Hematopoietic multipotent progenitor cell treated with erythropoietin and hydrocortisone succinate and interleukin-3 and kit ligand, for 17 days (in vitro differentiated cells): ENCODE measurements at regions not wholly inside any gene's neighbourhood (a gene's known extent, or its start where the extent isn't known, plus 50 kb on each side); places are given as distances from the start of the nearest gene placed in this dataset.
"Not testable (repeated sequence)": the region's sequence is repeated elsewhere in the genome, so short reads cannot be mapped to it uniquely, and the experiment has no call there.

Experiments used
- DNase-seq: peaks from one replicate; pipeline ENCODE4 v3.0.0-alpha.2; 2015; ENCODE audit warnings: low spot score

DNA sequence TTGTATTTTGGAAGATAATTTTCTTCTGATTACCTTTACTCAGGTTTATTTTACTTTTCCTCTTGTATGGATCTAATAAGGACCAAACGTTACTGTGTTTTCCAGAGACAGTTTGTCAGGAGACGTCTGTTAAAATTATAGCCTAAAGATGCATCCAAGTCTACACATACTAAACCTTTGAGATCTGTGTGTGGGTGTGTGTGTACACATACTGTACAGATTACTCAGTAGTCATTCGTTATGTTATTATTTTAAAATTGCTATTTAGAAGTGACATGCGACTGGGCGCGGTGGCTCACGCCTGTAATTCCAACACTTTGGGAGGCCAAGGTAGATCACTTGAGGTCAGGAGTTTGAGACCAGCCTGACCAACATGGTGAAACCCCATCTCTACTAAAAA lies 51.6 kb upstream of the CNTLN start:
- no peak for DNase-seq

DNA sequence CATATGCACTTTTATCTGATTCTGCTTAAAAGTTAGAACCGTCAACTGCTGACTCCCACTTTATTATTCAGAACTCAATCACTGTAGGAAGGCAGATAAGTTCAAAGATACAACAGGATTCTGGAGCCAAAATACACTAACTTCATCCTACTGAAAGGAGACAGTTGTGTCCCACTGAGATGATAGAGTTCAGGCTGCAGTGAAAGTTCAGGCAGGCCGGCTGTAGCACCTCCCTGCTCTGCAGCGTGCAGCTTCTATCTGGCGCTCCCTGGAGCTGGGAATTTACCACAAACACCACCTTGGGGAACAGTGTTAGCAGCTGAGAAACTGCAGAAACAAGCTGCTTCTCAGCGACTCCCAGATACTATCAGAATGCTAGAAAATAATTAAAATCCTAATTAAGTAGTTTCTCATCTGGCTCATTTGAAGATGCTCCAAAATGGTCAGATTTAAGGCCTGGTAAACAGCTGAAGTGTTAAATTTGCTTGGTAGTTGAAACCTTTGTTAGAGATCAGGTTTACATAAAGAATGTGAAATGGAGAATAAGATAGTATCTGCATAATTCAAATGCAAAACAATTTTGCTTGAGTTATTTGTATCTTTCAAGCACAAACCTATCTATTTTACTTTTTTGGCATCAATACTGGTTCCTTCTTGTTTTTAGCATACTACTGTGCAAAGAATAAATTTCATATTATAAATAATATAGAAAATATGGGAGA lies 52.3 kb upstream of the CNTLN start:
- DNase-seq: no peak

DNA sequence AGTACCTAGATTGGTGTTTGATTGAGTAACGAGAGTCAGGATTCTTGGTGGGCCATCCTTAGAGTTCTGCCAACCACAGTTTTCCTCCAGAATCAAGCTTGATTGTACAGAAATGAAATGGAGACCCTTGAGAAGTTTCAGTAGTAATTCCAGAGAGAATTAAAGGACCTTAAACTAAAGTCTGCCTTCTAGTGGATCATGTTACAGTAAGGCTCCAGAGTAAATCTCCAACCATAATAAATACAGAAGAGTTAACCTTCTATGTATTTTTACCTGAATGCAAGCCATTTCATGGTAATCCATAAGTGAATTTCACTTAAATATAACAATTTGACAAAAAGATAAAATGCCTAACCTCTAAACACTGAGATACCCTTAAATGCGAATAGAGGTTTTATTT lies 53.0 kb upstream of the CNTLN start:
- DNase-seq: no peak

DNA sequence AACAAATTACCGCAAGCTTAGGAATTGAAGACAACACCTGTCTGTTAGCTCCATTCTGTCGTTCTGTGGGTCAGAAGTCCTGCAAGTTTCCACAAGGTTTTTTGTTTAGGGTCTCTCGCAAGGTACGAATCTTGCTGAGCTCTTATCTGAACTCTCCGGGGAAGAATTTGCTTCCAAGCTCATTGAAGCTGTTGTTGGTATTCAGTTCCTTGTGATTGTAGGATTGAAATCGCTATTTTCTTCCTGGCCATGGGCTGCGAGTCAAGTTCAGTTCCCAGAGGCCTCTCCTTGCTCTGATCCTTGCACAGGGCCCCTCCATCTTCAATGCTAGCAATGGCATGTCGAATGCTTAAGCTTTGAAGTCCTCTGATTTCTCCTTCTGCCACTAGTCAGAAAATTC lies 53.5 kb upstream of the CNTLN start:
- no peak for DNase-seq

DNA sequence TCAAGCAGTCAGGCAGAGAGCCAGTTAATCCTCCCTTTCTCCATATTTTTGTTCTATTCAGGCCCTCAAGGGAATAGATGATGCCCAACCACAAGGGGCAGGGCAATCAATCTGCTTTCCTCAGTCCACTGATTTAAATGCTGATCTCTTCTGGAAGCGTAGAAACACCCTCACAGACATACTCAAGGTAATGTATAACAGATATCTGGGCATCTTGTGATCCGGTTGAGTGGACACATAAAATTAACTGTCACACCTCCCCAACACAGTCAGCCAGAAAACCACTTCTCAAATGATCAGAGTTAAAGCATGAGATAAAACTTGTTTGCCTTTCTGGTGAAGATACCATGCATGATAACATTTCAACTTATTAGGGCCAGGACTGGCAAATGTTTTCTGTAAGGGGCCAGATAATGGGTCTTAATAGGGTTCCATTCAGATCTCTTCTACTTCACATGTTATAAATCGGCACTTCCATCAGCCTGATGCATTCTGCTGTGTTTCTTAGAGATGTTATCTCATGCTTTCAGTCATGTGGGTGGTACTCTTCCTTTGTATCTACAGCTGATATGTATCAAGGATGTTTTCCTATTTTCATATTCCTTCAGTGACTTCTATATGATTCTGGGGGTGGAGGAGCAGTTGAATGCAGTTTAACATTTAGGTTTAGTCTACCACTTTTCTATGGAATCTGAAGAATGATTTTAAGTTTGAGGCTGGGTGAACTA lies 58.9 kb upstream of the CNTLN start:
- no peak for DNase-seq

DNA sequence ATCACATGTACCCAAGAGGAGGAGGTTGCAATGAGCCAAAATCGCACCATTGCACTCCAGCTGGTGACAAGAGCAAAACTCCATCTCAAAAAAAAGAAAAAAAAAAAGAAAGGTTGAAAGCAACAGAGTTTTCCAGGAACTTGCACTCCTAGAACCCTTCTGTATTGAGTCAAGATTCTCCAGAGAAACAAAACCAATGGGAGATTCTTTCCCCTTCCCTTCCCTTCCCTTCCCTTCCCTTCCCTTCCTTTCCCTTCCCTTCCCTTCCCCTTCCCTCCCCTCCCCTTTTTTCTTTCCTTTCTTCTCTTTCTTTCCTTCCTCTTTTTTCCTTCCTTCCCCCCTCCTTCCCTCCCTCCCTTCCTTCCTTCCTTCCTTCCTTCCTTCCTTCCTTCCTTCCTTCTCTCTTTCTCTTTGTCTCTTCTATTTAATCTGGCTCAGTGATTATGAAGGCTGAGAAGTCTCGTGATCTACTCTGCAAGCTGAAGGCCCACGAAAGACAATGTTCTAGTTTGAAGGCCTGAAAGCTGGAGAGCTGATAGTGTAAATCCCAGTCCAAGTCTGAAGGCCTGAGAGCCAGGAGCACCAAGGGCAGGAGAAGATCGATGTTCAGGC lies 59.6 kb upstream of the CNTLN start:
- DNase-seq: no peak

DNA sequence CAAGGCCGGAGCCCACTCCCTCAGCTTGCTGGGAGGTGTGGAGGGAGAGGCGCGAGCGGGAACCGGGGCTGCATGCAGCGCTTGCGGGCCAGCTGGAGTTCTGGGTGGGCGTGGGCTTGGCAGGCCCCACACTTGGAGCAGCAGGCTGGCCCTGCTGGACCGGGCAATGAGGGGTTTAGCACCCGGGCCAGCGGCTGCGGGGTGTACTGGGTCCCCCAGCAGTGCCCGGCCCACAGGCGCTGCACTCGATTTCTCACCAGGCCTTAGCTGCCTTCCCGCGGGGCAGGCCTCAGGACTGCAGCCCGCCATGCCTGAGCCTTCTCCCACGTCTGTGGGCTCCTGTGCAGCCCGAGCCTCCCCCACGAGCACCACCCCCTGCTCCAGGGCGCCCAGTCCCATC lies 62.3 kb upstream of the CNTLN start:
- DNase-seq: not testable (repeated sequence)

DNA sequence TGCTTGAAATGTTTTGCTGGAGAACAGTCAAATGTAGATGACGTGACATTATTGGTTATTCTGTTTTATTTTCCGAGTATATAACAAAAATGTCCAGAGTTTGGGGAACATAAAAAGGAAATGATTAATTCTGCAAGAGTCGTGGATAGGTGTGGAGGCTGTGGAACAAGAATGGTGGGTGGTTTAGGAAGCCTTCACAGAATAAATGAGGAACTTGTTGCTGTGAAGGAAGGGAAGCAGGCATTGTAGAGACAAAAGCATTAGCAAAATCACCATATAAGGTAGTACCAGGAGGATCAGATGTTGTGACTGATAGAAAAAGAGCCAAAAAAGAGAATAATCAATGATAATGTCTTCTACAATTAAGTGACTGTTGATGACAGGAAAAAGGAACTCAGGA lies 66.2 kb upstream of the CNTLN start:
- DNase-seq: no peak

DNA sequence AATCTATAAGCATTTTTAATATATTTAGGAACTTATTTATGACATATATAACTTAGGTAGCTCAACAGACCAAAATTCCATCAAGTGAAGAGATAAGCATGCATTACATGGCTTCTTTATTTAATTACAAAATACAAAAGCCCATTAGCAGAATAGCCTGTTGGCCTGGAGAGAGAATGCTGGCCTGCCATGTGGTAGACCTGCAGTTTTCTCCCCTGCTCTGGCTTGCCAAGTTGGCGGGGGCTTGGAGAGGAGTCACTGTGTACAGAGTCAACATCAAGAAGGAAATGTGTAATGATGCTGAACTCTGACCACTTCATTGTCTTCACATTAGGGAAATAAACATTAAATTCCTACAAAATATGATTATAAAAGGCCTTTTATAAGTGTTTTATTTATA lies 69.8 kb upstream of the CNTLN start:
- no peak for DNase-seq

DNA sequence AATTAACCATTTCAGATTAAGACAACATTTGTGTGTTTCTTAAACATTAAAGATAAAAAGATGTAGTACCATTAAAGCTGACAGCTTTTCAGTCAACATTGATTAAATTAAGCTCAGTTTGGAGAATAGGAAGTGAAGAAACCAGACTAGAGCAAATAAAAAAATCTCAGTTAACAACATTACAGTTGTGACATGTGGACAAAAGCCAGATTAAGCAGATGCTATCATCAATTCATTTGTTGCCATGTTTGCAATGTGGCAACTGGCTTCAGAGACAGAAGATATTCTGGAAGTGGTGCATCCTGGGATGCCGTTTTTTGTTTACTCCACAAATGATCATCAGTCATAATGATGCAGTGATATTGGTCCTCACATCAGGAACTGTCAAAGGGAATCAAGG lies 70.3 kb upstream of the CNTLN start:
- DNase-seq: no peak

DNA sequence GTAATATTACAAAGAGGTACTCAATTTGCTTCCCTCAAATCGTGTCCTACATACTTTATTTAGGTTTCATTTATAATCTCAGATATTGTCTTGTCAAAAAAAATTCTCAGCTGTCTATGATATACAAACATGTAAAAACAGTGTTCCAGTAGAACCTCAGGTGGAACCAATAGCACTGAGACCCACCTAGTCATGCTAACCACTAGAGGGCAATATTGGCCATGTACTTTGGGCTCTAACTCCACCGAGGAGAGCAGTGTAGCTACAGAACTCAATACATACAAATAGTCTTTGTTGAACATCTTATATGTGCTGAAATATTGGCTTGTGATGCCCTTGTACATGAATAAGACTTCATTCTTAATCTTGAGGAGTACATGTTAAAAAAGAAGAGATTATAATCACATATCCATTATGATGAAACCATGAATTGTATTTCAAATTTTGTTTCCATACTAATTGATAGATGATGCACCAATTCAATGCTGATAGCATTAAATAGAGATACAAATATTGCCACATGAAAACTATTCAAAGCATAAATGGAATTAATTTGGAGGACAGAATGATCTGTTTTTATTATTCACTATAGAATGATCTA lies 71.2 kb upstream of the CNTLN start:
- DNase-seq: peak; percentile 21

DNA sequence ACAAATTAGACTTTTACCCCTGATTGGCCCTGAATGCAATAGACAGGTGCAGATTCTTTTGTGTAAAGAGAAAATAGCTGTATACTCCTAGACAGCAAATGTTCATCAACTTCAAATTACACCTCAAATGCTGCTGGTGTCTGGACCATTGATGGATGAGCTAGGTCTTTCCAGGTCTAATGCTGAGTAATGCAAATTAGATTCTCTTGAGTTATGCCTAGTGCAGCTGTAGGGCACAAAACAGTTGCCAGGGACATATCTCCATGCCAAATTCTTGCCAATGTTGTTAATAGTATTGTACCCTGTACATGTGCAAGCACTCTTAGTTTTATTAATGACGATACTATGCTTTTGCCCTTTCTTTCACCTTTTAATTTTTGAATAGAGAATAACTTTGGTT lies 72.3 kb upstream of the CNTLN start:
- no peak for DNase-seq

DNA sequence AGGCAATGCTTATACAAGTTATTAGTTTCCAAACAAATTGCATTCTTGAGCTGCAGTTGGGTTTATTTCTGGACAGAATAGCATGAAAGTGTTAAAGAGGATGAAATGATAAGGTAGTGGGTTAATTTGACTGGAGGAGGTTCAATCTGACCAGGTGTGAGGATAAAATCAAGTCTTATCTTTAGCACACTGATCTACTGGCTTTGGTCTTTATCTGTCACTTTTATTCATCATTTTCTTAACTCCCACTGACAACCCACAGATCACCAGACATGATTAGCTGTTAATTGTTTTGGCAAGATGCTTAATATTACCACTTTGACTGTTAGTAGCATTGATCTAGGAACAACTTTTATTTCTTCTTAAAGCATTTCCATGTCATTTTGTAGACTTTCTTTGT lies 74.4 kb upstream of the CNTLN start:
- no peak for DNase-seq

DNA sequence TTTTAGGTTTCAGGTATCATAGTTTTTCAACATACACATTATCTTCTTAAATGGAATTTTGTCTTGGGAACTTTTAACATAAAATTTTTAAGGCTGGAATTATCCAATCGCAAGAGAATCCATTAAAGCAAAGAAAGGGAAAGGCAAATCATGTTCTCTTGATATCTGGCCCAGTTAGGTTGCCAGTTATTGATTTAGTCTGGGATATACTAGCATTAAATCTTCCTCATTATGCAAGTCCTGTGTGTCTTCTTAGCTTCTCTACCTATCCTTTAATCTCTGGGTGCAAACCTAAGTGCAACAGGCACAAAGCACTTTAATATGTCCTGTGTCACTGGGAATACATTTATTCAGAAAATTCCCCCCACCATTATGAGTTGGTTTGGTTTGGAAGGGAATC lies 75.4 kb upstream of the CNTLN start:
- DNase-seq: no peak

DNA sequence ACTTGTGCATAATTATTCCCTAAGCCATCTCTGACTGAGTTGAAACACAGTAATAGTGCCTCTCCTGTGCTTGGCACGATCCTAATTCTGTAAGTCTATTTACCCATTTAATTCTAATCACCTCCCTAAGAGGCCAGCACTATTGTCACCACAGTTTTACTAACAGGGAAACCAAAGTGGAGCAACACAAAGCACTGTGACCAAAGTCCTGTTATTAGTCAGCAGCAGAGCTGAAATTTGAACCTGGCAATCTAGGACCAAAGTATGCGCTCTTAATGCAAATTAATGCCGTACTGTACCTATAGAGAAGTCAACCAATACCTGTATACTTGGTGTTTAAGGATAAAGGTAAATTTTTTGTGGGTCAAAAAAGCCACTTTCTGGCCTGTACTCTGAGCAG lies 77.1 kb upstream of the CNTLN start:
- DNase-seq: no peak

DNA sequence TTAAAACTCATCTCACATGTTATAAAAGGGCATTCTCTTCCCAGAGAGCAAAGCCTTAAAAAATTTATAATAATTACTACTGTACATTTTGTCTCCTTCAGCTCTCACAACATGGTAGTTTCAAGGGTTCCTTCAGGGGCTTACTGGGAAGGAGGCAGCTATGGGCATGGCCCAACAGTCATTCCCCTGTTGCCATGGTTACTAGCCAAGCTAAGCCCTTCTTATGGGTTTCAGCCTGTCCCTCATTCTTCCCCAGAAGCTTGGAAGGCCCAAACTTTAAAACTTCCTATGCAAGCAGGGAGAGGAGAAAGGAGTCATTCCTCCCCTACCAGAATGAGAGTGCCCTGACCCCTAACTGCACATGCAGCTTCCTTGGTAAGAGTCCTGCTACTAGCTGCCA lies 82.2 kb upstream of the CNTLN start:
- no peak for DNase-seq

DNA sequence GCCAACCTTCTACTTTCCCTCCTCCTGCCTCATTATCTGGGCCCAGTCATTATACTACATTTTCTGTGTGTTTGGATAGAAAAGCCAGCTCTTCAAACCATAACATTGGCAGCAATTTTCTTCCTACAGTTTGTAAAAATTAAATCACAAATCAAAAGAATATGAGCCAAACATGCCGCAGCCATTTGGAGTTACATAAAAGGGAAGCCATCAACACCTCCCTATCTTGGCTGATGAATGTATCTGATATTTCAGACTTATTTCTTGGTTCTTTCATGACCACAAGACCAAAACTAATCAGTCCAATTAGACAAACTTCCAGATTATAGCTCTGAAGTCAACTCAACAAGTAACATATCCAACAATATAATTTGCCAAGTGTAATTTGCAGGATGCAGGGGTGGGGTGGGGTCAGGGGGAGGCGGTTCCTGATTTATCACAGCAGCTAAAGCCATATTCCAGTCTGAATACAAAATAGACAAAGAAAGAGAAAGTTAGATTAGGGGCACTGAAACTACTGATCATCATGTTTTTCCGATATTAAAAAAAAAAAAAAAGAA lies 89.4 kb upstream of the CNTLN start:
- no peak for DNase-seq

DNA sequence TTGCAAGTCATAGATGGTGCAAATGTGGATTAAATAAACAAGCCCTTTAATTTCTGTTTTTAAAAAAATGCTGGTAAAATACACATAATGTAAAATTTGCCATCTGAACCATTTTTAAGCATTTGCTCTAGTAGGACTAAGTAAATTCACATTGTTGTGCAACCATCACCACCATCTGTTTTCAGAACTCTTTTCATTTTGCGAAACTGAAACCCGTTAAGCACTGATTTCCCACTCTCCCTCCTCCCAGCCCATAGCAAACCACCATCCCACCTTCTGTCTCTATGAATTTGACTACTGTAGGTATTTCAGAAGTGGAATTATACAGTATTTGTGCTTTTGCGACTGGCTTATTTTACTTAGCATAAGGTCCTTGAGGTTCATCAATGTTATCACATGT lies 103.3 kb upstream of the CNTLN start:
- no peak for DNase-seq

DNA sequence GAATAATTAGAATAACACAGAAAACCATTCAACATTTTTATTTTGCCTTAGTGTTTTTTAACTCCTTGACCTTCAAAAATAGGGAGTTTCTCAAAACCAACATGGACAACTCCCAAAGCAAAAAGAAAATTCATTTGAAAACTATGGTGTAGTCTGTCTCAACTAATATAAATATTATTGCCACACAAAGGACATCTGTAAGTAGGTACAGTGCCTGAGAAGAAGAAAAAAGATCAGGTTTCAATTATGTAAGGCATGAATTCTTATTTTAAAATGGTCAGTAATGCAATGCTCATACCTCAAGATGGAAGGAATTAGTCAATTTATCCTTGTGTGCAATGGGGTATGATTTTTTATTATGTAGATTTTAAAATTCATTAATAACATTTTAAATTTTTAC lies 109.6 kb upstream of the CNTLN start:
- DNase-seq: no peak

DNA sequence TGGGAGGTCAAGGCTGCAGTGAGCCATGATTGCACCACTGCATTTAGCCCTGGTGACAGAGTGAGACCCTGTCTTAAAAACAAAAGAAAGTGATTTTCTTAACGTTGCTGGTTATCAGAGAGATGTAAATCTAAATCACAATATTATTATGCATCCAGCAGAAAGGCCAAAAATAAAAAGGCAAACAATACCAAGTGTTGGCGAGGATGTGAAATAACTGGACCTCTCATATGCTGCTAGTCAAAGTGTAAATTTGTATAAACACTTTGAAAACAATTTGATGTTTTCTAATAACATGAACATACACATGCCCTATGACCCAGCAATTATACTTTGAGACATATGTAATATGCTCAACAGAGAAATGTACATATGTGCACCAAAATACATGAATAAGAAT lies 110.7 kb upstream of the CNTLN start:
- DNase-seq: no peak

DNA sequence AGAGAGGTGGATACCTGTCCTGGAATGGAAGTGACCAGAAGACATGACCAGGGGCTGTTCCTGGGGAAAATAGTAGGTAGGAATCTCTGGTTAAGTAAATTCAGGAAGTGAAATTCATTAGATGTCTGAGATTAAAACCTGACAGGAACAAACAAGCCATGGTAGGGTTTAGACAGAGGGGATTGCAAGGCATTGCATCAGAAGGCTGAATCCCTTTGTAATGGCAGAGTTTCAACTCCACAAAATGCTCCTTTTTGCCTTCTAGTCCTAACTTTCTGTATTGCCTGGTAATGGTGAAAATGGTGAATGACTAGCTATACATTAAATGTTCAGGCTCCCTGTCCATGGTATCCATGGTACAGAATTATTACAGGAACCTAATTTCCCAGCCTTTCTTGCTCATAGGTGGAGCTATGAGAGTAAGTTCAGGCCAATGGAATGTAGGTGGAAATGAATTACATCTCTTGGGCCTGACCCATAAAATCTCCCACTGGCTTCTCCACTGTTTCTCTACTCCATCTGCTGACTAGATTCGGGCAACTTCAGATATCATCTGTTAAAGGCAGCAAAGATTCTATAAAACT lies 113.4 kb upstream of the CNTLN start:
- DNase-seq: no peak

DNA sequence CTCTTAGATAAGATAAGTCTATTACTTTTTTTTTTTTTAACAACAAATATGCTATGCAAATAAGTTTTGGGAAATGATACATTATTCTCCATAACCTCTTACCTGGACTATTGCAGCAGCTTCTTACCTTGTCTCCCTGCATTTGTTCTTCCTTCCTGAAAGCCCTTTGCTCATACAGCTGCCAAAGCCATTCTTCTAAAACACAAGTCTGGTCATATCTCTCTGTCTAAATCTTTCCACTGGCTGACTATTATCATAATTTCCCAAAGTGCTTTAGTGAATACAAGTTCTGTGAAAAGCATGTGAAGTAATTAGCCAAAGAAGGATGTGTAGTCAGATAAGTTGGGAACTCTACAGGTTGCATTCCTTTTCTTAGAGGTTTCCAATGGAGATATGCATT lies 115.4 kb upstream of the CNTLN start:
- DNase-seq: no peak
